ENCODE measurements at regions not wholly inside any gene's neighbourhood (a gene's known extent, or its start where the extent isn't known, plus 50 kb on each side); places are given as distances from the start of the nearest gene placed in this dataset.

GRCh38 chr14:104355101-104356019 is 217.0 kb downstream of the KIF26A start:
- in situ Hi-C loops (cut with MboI; ENCODE audit: low pct_ligation_motif_present in 1 of 4, low pct_unique_long_range_greater_than_20kb in 1 of 4, low sequenced_read_pairs in 3 of 4): no loop called here

GRCh38 chr14:104356020-104356737 is 217.8 kb downstream of the KIF26A start:
- WGBS, 2 donors (ENCODE audit: low coverage in 1 of 2): 68% methylated on average over 15 of the region's 16 CpGs; no CpG with 5 or more reads in 1 of the 2 donors
- in situ Hi-C loops (cut with MboI; ENCODE audit: low pct_ligation_motif_present in 1 of 4, low pct_unique_long_range_greater_than_20kb in 1 of 4, low sequenced_read_pairs in 3 of 4) (no loop called here), intact Hi-C loops (cut with DNase I; ENCODE audit: low total_unique reads) (no loop called here)
- H3K36me3 ChIP-seq: no peaks in the 10 kb centered on the region
- DNase-seq: no peak
- H3K9me3 ChIP-seq: no peaks in the 10 kb centered on the region
- H3K4me3 ChIP-seq: no peak overlapping the region
- no peaks in the 10 kb centered on the region for H3K27me3 ChIP-seq
- TF ChIP-seq CTCF (IDR thresholded peaks at IDR 0.05) (no peak), POLR2AphosphoS5 (IDR thresholded peaks at IDR 0.05) (no peak), EP300 (IDR thresholded peaks at IDR 0.05; ENCODE audit: low read depth) (no peak), POLR2A (IDR thresholded peaks at IDR 0.05) (no peak)
- no peaks in the 10 kb centered on the region for H3K4me1 ChIP-seq
- no peak overlapping the region for H3K27ac ChIP-seq

More at GRCh38 chr14:104355101-104356019, 217.0 kb downstream of the KIF26A start:
- Histone ChIP-seq H3K27me3 (no peaks in the 10 kb centered on the region), H3K4me3 (no peak overlapping the region), H3K36me3 (no peaks in the 10 kb centered on the region), H3K4me1 (peaks cover 0 to 2% (median 0%) of the 10 kb centered on the region in 4 donors), H3K9me3 (no peaks in the 10 kb centered on the region), H3K27ac (no peak overlapping the region)
- intact Hi-C loops (cut with DNase I; ENCODE audit: low total_unique reads): no loop called here
- no peak for TF ChIP-seq EP300 (IDR thresholded peaks at IDR 0.05; ENCODE audit: low read depth)
- TF ChIP-seq POLR2AphosphoS5 (IDR thresholded peaks at IDR 0.05): no peak
- TF ChIP-seq CTCF (IDR thresholded peaks at IDR 0.05): no peak
- no peak for TF ChIP-seq POLR2A (IDR thresholded peaks at IDR 0.05)
- DNase-seq: no peak
- WGBS, 2 donors (ENCODE audit: low coverage in 1 of 2): 79% methylated on average over 21 of the region's 23 CpGs; no CpG with 5 or more reads in 1 of the 2 donors

GRCh38 chr14:104356738-104357688 is 218.6 kb downstream of the KIF26A start:
- no peak for DNase-seq
- Histone ChIP-seq H3K27ac (no peak overlapping the region), H3K9me3 (no peaks in the 10 kb centered on the region), H3K27me3 (peaks cover 1% of the 10 kb centered on the region), H3K36me3 (no peaks in the 10 kb centered on the region), H3K4me1 (no peaks in the 10 kb centered on the region), H3K4me3 (no peak overlapping the region)
- TF ChIP-seq CTCF (IDR thresholded peaks at IDR 0.05) (no peak), EP300 (IDR thresholded peaks at IDR 0.05; ENCODE audit: low read depth) (no peak), POLR2A (IDR thresholded peaks at IDR 0.05) (no peak), POLR2AphosphoS5 (IDR thresholded peaks at IDR 0.05) (no peak)
- intact Hi-C loops (cut with DNase I; ENCODE audit: low total_unique reads) (no loop called here), in situ Hi-C loops (cut with MboI; ENCODE audit: low pct_ligation_motif_present in 1 of 4, low pct_unique_long_range_greater_than_20kb in 1 of 4, low sequenced_read_pairs in 3 of 4) (no loop called here)
- 87% methylated on average over 30 of the region's 30 CpGs; no CpG with 5 or more reads in 1 of the 2 donors for WGBS, 2 donors (ENCODE audit: low coverage in 1 of 2)
